ENCODE measurements at regions not wholly inside any gene's neighbourhood (a gene's known extent, or its start where the extent isn't known, plus 50 kb on each side); places are given as distances from the start of the nearest gene placed in this dataset.

DNA sequence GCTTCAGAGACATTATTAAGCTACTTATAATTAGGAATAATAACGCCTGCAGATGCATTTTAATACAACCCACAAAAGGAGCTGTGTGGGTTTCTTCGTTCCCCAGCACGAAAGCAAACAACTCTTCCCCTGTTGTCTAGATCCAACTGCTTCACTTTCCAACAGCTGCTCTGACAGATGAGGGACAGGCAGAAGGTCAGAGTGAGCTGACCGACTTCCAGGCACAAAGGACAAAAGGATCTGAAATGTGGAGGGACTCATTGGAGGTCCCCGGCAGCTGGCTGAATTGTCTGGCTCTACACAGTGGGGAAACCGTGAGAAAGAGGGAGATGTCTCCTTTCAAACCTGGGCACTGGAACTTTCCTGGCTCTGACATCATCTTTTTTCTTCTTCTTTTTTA is 79.1 kb upstream of the ALDH1B1 start:
- no peak for DNase-seq (ENCODE audit: low read depth in 2 of 2)

- DNase-seq (ENCODE audit: low read depth in 2 of 2), result no peak
These were observed 80.1 kb upstream of the ALDH1B1 start for GRCh38 chr9:38312406-38312805.

GRCh38 chr9:38311382-38312270 is 80.9 kb upstream of the ALDH1B1 start:
- DNase-seq (ENCODE audit: low read depth in 2 of 2), result no peak

DNA sequence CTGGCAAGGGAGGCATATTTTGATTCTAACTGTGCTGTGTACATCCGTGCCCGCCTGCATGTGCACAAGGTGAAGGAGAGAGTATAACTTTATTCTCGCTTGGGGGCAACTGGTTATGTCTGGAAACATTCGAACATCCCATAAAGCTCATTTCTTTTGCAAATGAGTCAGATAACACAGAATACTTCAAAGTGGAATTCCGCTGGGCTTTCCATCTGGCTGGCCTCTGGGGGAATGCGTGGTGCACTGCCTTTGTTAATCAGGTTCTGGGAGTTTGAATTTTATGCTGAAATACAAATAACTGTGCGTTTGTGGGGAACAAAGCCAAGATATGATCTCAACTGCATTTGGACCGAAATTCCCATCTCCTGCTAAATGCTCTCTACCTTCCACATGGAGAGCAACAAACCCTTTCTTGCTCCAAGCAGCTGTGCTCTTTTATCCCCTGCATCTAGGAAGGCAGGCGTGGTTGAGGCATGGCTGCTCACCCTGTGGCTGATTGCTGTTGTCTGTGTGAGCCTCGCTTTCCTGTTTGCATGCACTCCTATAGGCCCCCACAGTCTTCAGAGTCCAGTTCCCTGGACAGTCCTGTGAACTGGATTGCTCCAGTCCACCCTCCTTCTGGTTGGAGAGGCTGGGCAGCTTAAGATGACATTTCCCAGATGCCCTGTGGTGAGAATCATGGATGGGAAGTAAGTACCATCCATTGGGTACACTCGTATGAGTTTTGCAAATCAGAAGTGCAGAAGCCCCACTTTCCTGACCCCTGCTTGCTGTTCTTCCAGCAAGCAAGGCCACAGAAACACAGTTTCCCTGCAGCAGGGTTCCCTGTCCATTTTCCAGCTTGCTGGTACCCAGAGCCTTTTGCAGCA is 82.9 kb upstream of the ALDH1B1 start:
- no peak for DNase-seq (ENCODE audit: low read depth in 2 of 2)

DNA sequence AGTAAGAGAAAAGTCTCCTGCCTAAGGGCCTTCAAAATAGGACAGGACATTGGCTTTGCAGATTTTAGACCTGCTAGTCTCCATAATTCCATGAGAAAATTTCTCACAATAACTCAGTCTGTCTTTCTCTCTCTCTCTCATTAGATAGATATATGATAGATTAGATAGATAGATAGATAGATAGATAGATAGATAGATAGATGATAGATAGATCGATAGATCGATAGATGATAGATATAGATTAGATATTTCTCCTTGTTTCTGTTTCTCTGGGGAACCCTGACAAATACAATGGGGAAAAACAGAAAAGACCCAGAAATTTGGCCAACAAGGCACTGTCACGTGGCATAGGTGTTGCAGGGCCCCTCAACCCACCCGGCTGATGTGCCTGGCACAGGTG is 84.4 kb upstream of the ALDH1B1 start:
- no peak for DNase-seq (ENCODE audit: low read depth in 2 of 2)

DNA sequence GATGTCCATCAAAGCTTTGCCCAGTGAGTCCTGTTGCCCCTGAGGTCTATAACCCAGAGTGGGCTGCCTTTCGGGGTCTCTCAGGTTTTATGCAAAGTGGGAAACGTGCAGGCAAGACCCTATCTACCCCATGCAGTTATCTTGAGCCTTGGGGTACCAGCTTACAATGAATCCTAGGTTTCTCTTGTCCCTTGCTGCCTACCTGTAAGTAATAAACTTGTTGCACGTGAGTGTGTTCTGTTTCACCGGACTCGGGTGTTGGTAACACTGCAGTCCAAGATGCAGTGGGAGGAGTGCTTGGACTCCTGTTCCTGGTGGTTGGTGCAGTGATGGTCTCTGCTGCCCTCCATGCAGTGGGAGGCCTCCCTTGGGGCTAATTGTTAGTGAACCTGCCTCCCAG is 85.6 kb upstream of the ALDH1B1 start:
- no peak for DNase-seq (ENCODE audit: low read depth in 2 of 2)

- no peak for DNase-seq (ENCODE audit: low read depth in 2 of 2)
These were observed 86.9 kb upstream of the ALDH1B1 start for GRCh38 chr9:38305582-38305981.

- no peak for DNase-seq (ENCODE audit: low read depth in 2 of 2)
These were observed 91.0 kb upstream of the ALDH1B1 start for GRCh38 chr9:38301376-38302106.

DNA sequence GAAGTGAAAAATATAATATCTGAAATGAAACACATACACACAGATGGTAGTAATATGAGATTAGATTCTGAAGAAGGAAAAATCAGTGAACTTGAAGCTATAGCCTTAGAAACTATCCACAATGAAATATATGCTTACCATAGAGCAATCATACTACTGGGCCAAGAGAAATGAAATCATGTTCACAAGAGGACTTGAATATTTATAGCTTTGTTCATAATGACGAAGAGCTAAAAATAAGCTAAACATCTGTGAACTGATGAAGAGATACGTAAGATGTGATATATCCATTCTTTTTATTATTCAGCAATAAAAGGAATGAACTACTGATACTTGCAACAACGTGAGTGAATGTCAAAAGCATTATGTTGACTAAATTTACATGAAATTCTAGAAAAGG is 92.6 kb upstream of the ALDH1B1 start:
- DNase-seq (ENCODE audit: low read depth in 2 of 2), result no peak

DNA sequence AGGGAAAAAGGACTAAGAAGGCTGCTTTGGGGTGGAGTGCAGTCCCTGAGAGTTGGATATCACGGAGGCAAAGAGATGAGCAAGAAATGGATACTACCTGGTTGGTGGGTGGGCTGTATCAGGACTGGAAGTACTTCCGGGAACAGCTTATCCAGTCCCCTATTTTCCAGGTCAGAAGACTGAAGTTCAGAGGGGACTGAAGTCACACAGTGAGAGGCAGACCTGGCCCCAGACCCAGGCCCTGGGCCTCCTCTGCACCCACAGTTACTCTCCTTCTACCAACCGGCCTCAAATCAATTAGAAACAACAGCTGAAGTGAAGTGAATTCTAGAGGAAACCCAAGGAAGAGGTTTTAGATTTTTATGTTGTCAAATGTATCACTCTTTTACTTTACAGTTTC is 93.6 kb upstream of the ALDH1B1 start:
- no peak for DNase-seq (ENCODE audit: low read depth in 2 of 2)

DNA sequence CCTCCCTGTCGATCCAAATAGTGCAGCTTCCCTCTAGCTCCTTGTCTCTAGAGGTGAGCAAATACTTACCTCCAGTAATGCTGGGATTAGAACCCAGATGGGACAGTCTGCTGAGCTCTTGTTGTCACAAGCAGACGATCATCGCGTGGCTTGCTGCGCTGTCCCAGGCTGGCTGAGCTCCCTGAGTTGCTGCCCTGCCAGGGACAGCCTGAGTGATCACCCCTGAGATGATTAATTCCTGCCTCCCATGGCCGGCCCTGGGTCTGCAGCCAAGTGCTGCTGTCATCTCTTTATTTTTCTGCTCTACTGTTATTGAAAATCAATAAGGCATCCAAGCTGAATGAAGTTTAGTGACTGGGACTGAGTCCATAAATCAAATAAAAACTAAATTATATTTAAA is 94.0 kb upstream of the ALDH1B1 start:
- no peak for DNase-seq (ENCODE audit: low read depth in 2 of 2)

DNA sequence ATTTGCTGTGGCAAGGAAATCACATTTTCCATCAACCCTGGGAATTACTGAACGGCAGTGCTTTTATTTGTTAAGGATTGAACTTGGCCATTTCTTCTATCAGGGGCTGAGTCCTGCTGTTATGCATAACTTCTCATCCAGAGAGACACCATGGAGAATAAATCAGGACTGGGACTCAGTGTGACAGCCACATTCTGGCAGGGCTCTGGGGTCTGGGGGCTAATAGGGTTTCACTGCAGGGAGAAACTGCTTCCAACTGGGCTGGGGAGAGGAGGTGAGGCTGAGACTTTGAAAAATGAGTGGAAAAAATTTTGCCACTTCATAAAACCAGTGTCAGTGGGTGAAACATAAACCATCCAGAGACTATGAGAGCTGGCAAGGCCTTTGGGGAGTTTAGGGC is 95.7 kb upstream of the ALDH1B1 start:
- DNase-seq (ENCODE audit: low read depth in 2 of 2), result no peak

DNA sequence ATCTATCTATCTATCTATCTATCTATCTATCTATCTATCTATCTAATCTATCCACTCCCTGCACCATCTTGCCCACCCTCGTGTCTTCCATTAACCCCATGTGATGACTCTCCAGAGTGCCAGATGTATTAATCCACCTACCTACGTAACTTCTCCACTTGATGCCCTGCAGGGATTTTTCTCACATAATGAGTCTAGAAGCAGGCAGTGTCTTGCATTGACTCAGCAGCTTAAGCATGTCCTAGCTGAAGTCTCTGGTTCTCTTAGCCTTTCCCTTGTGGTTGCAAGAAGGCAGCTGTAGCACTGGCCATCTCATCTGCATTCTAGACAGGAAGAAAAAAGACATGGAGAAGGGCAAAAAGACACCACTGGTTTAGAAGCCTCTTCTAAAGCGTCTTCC is 96.7 kb upstream of the ALDH1B1 start:
- DNase-seq (ENCODE audit: low read depth in 2 of 2), result no peak

DNA sequence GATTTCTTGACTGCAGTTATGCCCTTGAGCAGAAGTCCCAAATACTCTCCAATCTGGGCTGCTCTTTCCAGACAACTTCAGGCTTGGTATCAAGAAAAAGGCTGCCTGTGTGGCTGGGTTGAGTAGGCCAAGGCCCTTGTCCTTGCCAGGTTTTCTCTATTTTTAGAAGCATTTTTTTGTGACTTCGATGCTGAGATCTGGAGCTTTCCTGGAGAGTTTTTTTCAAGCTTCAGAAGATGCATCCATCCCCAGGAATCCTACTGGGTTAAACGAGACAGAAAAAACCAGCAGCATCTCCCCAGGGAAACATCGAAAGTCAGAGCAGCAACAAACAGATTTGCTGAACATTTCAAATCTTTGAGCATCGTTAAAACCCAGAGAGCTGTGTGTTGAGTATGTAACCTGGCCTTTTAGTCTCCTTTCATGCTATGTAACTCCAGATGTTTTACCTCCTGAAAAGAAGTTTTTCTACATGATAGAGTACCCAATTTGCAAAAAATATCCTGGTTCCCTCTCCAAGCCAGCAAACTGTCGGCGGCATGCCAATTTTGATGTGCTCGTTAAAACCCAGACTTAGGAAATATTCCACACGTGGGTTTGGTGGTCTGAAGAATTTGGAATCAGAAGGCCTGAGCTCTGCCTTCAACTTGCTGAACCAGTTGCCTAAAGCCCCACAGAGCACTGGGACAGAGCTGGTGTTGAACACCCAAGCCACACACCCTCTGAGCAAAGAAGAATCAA is 98.1 kb upstream of the ALDH1B1 start:
- DNase-seq (ENCODE audit: low read depth in 2 of 2), result no peak

DNA sequence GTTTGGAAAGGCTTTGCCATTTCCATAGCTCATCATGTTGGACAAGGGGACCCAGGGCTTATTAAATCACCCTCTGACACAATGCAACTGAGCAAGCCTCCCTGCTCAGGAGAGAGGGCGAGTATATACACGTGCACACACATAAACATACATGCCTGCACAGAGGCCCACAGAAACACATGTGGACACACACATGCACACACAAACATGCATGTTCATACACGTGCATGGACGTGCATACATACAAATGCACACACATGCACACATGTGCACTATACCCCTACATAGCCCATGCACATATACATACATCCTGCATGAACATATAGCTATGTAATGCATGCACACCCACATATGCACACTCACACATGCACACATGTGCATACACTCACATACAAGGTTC is 99.5 kb upstream of the ALDH1B1 start:
- DNase-seq (ENCODE audit: low read depth in 2 of 2), result no peak

GRCh38 chr9:38292480-38292879 is 100.0 kb upstream of the ALDH1B1 start:
- DNase-seq (ENCODE audit: low read depth in 2 of 2), result no peak

DNA sequence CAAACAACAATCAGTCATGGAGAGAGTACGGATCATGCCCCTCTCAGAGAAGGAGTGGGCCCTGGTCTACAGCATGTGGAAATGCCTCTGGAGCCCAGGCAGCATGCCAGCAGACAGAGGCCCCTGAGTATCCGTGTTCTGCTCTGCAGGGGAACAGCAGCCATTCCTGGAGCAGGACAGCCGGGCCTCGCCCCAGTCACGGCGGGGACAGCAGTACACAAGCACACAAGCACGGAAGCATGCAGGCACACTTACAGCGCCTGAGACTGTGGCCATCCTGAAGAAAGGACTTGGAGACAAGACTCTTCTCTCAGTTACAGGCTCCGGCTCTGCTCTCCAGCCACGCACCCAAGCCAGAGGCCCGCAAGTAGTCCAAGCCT is 102.6 kb upstream of the ALDH1B1 start:
- DNase-seq (ENCODE audit: low read depth in 2 of 2), result no peak

DNA sequence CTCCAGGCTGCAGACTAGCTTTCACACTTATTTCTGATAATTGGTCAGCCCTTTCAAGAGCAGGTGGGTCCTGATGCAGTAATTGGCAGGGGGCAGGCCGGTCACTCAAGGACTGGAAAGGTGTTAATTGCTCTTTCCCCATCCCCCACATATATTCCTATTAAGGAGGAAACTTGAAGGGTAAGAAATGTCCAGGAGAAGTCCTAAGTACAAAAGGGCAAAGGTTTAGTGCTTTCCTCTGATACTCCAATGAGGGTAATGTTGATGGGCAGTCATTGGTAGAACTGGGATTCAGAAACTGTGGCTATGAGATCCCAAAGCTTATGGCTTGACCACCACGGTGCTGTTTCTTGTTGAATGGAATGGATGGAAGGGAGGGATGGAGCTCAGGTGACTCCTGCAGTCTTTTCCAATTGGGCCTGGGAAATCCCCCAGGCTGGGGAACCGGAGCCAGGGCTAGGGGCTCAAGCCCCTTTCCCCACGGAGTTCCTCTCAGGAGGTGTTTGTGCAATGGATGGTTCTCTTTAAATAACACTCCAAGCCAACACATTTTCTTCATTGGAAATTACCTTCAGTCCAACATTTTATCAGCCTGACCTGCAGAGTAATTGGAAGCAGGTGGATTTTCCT is 103.2 kb upstream of the ALDH1B1 start:
- no peak for DNase-seq (ENCODE audit: low read depth in 2 of 2)

DNA sequence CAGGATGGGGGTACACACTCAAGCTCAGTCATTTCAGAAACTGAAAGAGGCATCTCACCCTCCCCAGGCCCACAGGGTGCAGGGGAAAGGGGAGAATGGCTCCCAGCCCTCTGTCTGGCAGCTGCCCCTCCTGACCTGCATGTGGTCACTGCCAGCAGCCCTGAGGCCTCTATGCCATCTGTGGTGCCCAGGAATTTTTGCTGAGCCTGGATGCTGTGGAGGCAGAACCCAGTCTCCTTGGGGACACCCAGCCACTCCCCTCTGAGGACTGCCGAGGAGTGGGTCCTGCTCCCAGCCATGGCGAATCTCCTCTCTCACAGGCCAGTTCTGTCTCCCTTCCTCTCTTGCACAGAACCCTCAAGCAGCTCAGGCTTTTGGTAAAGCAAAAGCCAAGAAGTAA is 104.0 kb upstream of the ALDH1B1 start:
- DNase-seq (ENCODE audit: low read depth in 2 of 2), result no peak

GRCh38 chr9:38287420-38287985 is 105.0 kb upstream of the ALDH1B1 start:
- DNase-seq (ENCODE audit: low read depth in 2 of 2), result no peak

DNA sequence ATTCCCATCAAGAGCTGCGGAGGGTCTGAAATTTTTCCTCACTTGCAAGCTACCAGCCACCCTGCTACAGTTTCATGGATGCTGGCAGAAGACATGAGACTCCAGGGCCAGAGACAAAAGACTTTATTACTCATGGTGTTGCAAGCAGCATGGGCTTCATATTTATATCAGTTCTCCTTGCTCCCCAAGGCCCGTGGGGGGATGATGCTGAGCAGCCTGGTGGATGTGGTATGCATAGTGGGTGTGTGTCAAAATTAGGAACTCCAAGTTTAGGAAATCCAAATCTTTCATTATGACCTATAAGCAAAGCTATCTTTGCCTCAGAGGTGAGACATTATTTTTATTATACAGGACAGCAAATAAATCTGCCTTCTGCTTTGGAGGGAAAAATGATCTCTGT is 105.7 kb upstream of the ALDH1B1 start:
- no peak for DNase-seq (ENCODE audit: low read depth in 2 of 2)

Measured in stimulated activated CD8-positive, alpha-beta memory T cell treated with anti-CD3 and anti-CD28 coated beads, Interleukin-2, amount 100 ng/mL, for 1 hour (primary cell).